ENCODE measurements at regions not wholly inside any gene's neighbourhood (a gene's known extent, or its start where the extent isn't known, plus 50 kb on each side); places are given as distances from the start of the nearest gene placed in this dataset.

- Histone ChIP-seq H3K27me3 (replicated peaks) (no peaks in the 10 kb centered on the region), H3K4me3 (ENCODE audit: low read depth, low read length) (no peak overlapping the region), H3K36me3 (replicated peaks) (no peaks in the 10 kb centered on the region), H3K27ac (no peak overlapping the region)
- TF ChIP-seq CTCF (IDR thresholded peaks at IDR 0.05; ENCODE audit: low read depth, low read length, missing control alignments) = no peak
- no peak for DNase-seq
- in situ Hi-C loops (cut with HindIII; ENCODE audit: low pct_ligation_motif_present, low sequenced_read_pairs) = no loop called here
Measured at GRCh38 chr6:147643341-147644200, 135.1 kb downstream of the SAMD5 start.

- Histone ChIP-seq H3K27me3 (replicated peaks) (no peaks in the 10 kb centered on the region), H3K27ac (no peak overlapping the region), H3K36me3 (replicated peaks) (no peaks in the 10 kb centered on the region), H3K4me3 (ENCODE audit: low read depth, low read length) (no peak overlapping the region)
- DNase-seq = no peak
- in situ Hi-C loops (cut with HindIII; ENCODE audit: low pct_ligation_motif_present, low sequenced_read_pairs) = no loop called here
- no peak for TF ChIP-seq CTCF (IDR thresholded peaks at IDR 0.05; ENCODE audit: low read depth, low read length, missing control alignments)
Measured at GRCh38 chr6:147648916-147649315, 140.4 kb downstream of the SAMD5 start.

DNA sequence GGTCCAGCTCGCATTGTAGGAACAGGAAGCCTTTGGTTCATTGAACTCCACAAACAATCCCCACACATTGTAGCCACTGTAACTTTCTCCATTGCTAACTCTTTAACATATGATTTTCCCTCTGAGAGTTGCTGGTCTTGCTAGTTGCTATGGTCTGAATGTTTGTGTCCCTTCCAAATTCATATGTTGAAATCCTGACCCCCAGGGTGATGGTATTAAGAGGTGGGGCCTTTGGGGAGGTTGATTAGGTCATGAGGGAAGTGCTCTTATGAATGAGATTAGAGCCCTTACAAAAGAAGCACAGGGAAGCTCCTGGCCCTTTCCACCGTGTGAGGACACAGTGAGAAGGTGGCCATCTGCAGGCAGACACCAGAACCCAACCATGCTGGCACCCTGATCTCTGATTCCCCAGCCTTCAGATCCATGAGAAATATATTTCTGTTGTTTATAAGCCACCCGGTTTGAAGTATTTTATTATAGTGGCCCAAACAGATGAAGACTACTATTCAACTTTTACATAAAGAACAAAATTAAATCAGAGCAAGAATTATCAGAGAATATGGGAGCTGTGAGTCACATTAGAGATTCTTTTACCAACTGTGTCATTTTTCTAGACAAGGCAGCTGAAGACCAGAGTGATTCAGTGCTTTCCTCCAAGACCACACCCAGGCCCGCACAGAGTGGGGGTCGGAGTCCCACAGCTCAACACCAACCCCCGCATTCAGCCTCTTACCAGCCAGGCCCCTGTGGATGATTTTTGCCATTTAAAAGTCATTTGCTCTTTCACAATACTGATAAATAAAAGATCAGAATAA lies 143.0 kb downstream of the SAMD5 start:
- peak overlapping the region; percentile 42 for H3K27ac ChIP-seq
- H3K27me3 ChIP-seq (replicated peaks) = no peaks in the 10 kb centered on the region
- peak; percentile 56 for TF ChIP-seq CTCF (IDR thresholded peaks at IDR 0.05; ENCODE audit: low read depth, low read length, missing control alignments)
- peak; percentile 56 for DNase-seq
- no peaks in the 10 kb centered on the region for H3K36me3 ChIP-seq (replicated peaks)
- in situ Hi-C loops (cut with HindIII; ENCODE audit: low pct_ligation_motif_present, low sequenced_read_pairs) = no loop called here
- no peak overlapping the region for H3K4me3 ChIP-seq (ENCODE audit: low read depth, low read length)

- DNase-seq = no peak
- Histone ChIP-seq H3K27ac (no peak overlapping the region), H3K36me3 (replicated peaks) (no peaks in the 10 kb centered on the region), H3K4me3 (ENCODE audit: low read depth, low read length) (no peak overlapping the region), H3K27me3 (replicated peaks) (no peaks in the 10 kb centered on the region)
- TF ChIP-seq CTCF (IDR thresholded peaks at IDR 0.05; ENCODE audit: low read depth, low read length, missing control alignments) = no peak
- in situ Hi-C loops (cut with HindIII; ENCODE audit: low pct_ligation_motif_present, low sequenced_read_pairs) = no loop called here
Measured at GRCh38 chr6:147653631-147654030, 145.1 kb downstream of the SAMD5 start.

DNA sequence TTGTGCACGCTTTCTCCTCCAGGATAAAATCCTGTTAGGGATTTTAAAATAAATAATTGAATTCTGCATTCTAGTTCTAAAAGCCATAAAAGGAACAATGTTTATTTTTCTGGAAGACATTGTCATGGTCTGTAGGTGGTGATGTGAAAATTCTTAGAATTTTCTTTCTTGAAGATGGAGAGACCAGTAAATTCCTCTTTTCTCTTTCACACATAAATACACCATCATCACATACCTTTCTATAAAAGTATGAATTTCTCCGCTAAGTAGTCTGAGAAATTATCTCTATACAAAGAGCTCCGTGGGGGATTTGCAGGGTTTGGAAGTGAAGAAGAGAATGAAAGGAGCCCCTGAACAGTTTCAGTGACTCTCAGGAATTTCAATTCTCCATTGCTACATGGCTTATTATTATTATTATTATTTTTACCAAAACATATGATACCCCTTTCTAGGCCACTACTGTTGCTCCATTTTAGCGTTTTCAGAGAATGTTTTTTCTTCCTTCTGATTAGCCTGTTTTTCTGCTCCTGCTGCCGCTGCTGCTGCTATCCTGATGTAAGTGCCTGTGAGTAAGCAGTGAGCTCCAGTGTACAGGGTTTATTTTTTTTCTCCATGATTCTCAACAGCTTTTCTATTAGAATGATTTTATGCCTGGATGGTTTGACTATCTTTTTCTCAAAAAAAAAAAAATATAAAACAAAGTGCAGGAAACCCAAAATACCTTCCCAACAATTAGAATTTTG lies 145.8 kb downstream of the SAMD5 start:
- in situ Hi-C loops (cut with HindIII; ENCODE audit: low pct_ligation_motif_present, low sequenced_read_pairs) = no loop called here

More for the DNA sequence above, 145.8 kb downstream of the SAMD5 start:
- Histone ChIP-seq H3K27me3 (replicated peaks) (no peaks in the 10 kb centered on the region), H3K36me3 (replicated peaks) (no peaks in the 10 kb centered on the region), H3K27ac (no peak overlapping the region), H3K4me3 (ENCODE audit: low read depth, low read length) (no peak overlapping the region)
- no peak for TF ChIP-seq CTCF (IDR thresholded peaks at IDR 0.05; ENCODE audit: low read depth, low read length, missing control alignments)
- peak; percentile 26 for DNase-seq

Measured in brain microvascular endothelial cell (primary cell).